Gastroesophageal sphincter (tissue), 4 donors: ENCODE measurements at regions not wholly inside any gene's neighbourhood (a gene's known extent, or its start where the extent isn't known, plus 50 kb on each side); places are given as distances from the start of the nearest gene placed in this dataset.
A peak's percentile ranks its signal among the peaks of the same experiment; 100 is the strongest.

Experiments
- ATAC-seq: fragments of 150-250 bp; one replicate; pipeline ENCODE4 v1.9.1; 2016; ENCODE audit warnings: mild to moderate bottlenecking, moderate library complexity
- H3K27ac ChIP-seq, 4 donors: fragments of 200-600 bp; sonication (generic) in 3 of 4; 1 replicate in 3 of 4; 2 replicates in 1 of 4; pipeline ENCODE4 v1.5.1; 2016 to 2019
- H3K27me3 ChIP-seq: fragments of 200-600 bp; sonication (generic); one replicate; pipeline ENCODE4 v1.5.1; 2019
- H3K36me3 ChIP-seq, 2 donors: fragments of 200-600 bp; sonication (generic); one replicate each; pipeline ENCODE4 v1.5.1; 2019; ENCODE audit warnings: control low read depth in 1 of 2
- H3K4me1 ChIP-seq, 3 donors: fragments of 200-600 bp; sonication (generic); 1 replicate in 2 of 3; 2 replicates in 1 of 3; pipeline ENCODE4 v1.5.1; 2016 to 2019; ENCODE audit warnings: control low read depth in 2 of 3
- H3K4me3 ChIP-seq, 2 donors: fragments of 200-600 bp; sonication (generic); one replicate each; pipeline ENCODE4 v1.5.1; 2019; ENCODE audit warnings: mild to moderate bottlenecking in 1 of 2, moderate library complexity in 1 of 2
- H3K9me3 ChIP-seq, 3 donors: fragments of 200-600 bp; sonication (generic); one replicate each; pipeline ENCODE4 v1.5.1; 2017 to 2019; ENCODE audit warnings: control low read depth in 2 of 3
- CTCF ChIP-seq, 4 experiments: fragments of 200-600 bp in 2 of 4; fragments of 450-650 bp in 2 of 4; sonication (generic) in 1 of 4; IDR thresholded peaks; one replicate each; pipeline ENCODE4 v1.5.1; 2017 to 2019; ENCODE audit warnings: antibody characterized with exemption in 4 of 4, mild to moderate bottlenecking in 2 of 4, moderate library complexity in 2 of 4
- EP300 ChIP-seq: sonication (generic); formaldehyde crosslinking; IDR thresholded peaks from one replicate; pipeline ENCODE4 v1.6.1; 2017; ENCODE audit warnings: antibody characterized with exemption, mild to moderate bottlenecking
- POLR2A ChIP-seq, 2 donors: fragments of 450-650 bp; IDR thresholded peaks; one replicate each; pipeline ENCODE4 v1.6.1; 2017; ENCODE audit warnings: antibody characterized with exemption in 2 of 2, mild to moderate bottlenecking in 2 of 2, moderate library complexity in 1 of 2
- POLR2AphosphoS5 ChIP-seq: sonication (generic); formaldehyde crosslinking; IDR thresholded peaks from one replicate; pipeline ENCODE4 v1.6.1; 2017; ENCODE audit warnings: antibody characterized with exemption
- WGBS, 2 donors: methylation state at CpG; one replicate each; pipeline ENCODE4 v1.1.5; 2018; ENCODE audit warnings: low coverage in 1 of 2; 5-methylcytosine and 5-hydroxymethylcytosine counted together

DNA sequence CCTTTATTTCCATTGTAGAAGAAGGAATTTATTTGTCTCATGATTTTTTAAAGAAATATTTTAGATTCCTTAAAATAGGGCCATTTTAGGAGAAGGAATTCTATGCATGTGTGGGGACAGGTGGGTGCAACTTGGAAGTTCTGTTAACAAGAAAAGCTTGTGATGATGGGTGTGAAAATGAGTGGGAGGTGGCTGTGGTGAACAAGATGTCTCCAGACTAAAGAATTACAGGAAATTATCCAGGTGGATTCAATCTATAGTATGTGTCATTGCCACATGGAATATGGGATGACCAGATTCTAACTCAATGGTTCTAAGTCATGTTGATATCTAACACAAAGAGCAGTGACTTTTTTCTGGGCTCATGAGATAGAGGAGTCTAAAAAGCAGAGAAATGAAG is 229.6 kb upstream of the IGFBP3 start:
- H3K27me3 ChIP-seq: no peaks in the 10 kb centered on the region
- peaks cover 0 to 8% (median 4%) of the 10 kb centered on the region in 3 donors for H3K4me1 ChIP-seq
- TF ChIP-seq EP300 (no peak), CTCF (IDR thresholded peaks at IDR 0.05) (no peak), POLR2AphosphoS5 (no peak)
- ATAC-seq: no peak
- H3K27ac ChIP-seq: no peak overlapping the region
- no peaks in the 10 kb centered on the region for H3K36me3 ChIP-seq
- H3K4me3 ChIP-seq: no peak overlapping the region
- H3K9me3 ChIP-seq: no peaks in the 10 kb centered on the region

DNA sequence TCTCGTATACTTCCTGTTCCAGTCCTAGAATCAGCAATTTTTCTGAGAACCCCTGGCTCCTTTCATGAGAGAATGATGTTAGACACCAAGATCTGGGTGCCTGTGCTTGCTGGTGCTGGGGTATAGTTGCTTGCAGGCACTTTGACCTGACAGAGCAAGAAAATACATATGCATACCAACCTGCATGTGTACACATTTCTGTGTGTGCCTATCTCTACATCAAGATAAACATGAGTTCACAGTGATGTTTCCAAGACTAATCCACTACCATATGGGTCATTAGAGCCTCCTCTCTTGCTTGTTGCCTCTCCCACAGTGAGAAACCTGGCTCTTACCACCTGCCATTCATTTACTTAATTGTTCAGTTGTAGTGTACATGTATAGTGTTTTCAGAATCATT is 229.1 kb upstream of the IGFBP3 start:
- WGBS, 2 donors: 67 to 83% methylated on average over 1 of the region's 1 CpG
- no peaks in the 10 kb centered on the region for H3K27me3 ChIP-seq
- H3K4me3 ChIP-seq: no peak overlapping the region
- no peak overlapping the region for H3K27ac ChIP-seq
- no peaks in the 10 kb centered on the region for H3K9me3 ChIP-seq
- TF ChIP-seq POLR2AphosphoS5: no peak
- TF ChIP-seq CTCF (IDR thresholded peaks at IDR 0.05): no peak
- no peak for TF ChIP-seq POLR2A (IDR thresholded peaks at IDR 0.05)
- no peak for TF ChIP-seq EP300
- H3K4me1 ChIP-seq: peaks cover 0 to 8% (median 4%) of the 10 kb centered on the region in 3 donors
- no peaks in the 10 kb centered on the region for H3K36me3 ChIP-seq
- ATAC-seq: no peak

DNA sequence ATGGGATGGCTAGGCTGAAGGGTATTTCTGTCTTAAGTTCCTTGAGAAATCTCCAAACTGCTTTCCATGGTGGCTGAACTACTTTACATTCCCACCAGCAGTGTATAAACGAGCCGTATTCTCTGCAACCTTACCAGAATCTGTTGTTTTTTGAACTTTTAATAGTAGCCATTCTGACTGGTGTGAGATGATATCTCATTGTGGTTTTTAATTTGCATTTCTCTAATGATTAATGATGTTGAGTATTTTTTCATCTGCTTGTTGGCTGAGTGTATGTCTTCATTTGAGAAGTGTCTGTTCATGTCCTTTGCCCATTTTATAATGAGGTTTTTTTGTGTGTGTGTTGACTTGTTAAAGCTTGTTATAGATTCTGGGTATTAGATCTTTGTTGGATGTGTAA is 226.8 kb upstream of the IGFBP3 start:
- no peak for ATAC-seq
- H3K27me3 ChIP-seq: no peaks in the 10 kb centered on the region
- no peak for TF ChIP-seq CTCF (IDR thresholded peaks at IDR 0.05)
- TF ChIP-seq POLR2A (IDR thresholded peaks at IDR 0.05): no peak
- no peak for TF ChIP-seq POLR2AphosphoS5
- TF ChIP-seq EP300: no peak
- H3K36me3 ChIP-seq: no peaks in the 10 kb centered on the region
- H3K27ac ChIP-seq: no peak overlapping the region
- H3K4me3 ChIP-seq: no peak overlapping the region
- peaks cover 0 to 10% (median 8%) of the 10 kb centered on the region in 3 donors for H3K4me1 ChIP-seq
- H3K9me3 ChIP-seq: no peaks in the 10 kb centered on the region
- 89 to 100% methylated on average over 2 of the region's 2 CpGs for WGBS, 2 donors

DNA sequence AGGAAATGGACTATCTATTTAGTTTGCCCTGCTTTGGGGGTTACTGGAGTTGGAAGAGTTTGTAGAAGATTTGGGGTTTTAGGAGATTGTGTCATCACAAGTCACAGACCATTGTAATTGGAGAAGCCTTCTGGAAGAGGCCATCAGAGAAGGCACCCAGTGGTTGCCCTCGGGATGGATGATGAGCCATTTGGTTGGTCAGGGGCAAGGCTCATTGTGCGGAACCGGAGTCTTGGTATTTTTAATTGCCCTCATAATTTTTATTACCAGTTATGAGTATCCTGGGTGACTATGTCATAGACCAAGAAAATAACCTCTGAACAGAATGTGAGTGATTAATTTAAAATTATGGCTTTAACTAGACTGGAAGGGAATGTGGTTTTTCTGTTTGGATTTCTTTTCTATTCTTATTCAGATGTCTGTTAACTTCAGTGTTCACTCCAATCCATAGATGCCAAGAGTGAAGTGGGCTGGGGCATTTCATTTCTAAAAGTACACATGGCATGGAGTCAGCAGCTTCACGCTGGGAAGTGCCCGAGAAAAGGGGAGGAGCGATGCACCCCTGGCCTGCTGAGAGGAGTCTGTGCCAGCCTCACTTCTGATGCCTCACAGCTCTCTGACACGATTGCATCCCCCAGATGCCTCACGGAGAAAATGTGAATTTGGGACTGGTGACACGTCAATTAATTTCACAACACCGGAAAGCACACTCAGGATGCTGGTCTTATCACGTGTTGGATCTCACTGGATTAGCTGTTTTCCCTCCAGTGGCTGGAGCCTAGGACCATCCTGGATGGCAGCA is 225.6 kb upstream of the IGFBP3 start:
- H3K27me3 ChIP-seq: no peaks in the 10 kb centered on the region
- no peaks in the 10 kb centered on the region for H3K36me3 ChIP-seq
- peaks cover 0 to 10% (median 8%) of the 10 kb centered on the region in 3 donors for H3K4me1 ChIP-seq
- H3K9me3 ChIP-seq: no peaks in the 10 kb centered on the region
- H3K4me3 ChIP-seq: no peak overlapping the region
- peak overlapping the region in 2 of 4 donors; percentile 38 to 59 for H3K27ac ChIP-seq
- WGBS, 2 donors: 54 to 61% methylated on average over 4 to 6 of the region's 11 CpGs
- ATAC-seq: peak; percentile 53
- no peak for TF ChIP-seq EP300
- TF ChIP-seq CTCF (IDR thresholded peaks at IDR 0.05): no peak
- no peak for TF ChIP-seq POLR2AphosphoS5
- TF ChIP-seq POLR2A (IDR thresholded peaks at IDR 0.05): no peak

- H3K9me3 ChIP-seq: no peaks in the 10 kb centered on the region
- H3K36me3 ChIP-seq: no peaks in the 10 kb centered on the region
- WGBS, 2 donors: 33 to 43% methylated on average over 1 to 2 of the region's 2 CpGs
- H3K4me1 ChIP-seq: peaks cover 0 to 10% (median 8%) of the 10 kb centered on the region in 3 donors
- TF ChIP-seq POLR2AphosphoS5 (no peak), EP300 (no peak), CTCF (IDR thresholded peaks at IDR 0.05) (no peak), POLR2A (IDR thresholded peaks at IDR 0.05) (no peak)
- peak overlapping the region in 1 of 4 donors; percentile 37 for H3K27ac ChIP-seq
- no peaks in the 10 kb centered on the region for H3K27me3 ChIP-seq
- H3K4me3 ChIP-seq: no peak overlapping the region
- peak; percentile 87 for ATAC-seq
Observed at GRCh38 chr7:46145412-46145811, 224.3 kb upstream of the IGFBP3 start.
